Uterus (tissue), 2 donors: ENCODE measurements at regions not wholly inside any gene's neighbourhood (a gene's known extent, or its start where the extent isn't known, plus 50 kb on each side); places are given as distances from the start of the nearest gene placed in this dataset.

ENCODE experiments used
- POLR2A ChIP-seq, 2 donors: fragments of 450-650 bp; IDR thresholded peaks; one replicate each; pipeline ENCODE4 v1.6.1; 2016; ENCODE audit warnings: antibody characterized with exemption in 2 of 2, mild to moderate bottlenecking in 1 of 2, moderate library complexity in 1 of 2
- TF ChIP-seq, protein P1 (sequence below), 4 experiments: fragments of 200-600 bp in 2 of 4; fragments of 450-650 bp in 2 of 4; sonication (generic) in 2 of 4; IDR thresholded peaks; one replicate each; pipeline ENCODE4 v1.5.1; 2016 to 2019; ENCODE audit warnings: antibody characterized with exemption in 4 of 4, mild to moderate bottlenecking in 2 of 4, moderate library complexity in 1 of 4

DNA sequence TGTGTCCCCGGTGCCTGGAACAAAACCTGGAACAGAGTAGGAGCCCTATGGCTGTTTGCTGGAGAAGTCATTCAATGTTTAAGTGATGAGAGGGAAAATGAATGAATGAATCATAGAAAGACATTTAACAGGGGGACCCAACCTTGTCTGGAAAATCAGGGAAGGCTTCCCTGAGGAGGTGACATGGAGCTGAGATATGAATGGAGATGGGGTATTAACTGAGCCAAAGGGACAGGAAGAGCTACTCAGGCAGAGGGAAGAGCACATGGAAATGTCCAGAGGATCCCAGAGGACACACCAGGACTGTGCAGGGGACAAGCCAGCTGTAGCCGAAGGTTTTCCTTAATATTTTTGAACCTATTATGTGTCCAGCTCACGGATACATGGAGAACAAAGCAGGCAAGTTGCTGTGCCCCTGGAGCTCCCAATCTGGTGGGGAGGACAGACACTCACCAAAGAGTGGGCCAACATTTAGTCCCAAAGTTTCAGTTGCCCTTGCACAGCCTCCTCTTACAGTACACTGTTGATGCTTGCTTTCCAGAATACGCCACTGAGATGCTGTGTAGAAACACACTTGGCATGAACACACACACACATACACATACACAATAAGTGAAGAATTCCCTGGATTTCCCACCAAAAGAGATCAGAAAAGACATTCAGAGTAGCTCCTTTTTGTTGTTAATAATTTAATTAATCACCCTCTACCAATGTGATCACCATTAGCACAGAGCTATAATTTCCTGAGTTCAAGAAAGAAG lies 77.0 kb upstream of the PTPN1 start:
- TF ChIP-seq, protein P1, sequence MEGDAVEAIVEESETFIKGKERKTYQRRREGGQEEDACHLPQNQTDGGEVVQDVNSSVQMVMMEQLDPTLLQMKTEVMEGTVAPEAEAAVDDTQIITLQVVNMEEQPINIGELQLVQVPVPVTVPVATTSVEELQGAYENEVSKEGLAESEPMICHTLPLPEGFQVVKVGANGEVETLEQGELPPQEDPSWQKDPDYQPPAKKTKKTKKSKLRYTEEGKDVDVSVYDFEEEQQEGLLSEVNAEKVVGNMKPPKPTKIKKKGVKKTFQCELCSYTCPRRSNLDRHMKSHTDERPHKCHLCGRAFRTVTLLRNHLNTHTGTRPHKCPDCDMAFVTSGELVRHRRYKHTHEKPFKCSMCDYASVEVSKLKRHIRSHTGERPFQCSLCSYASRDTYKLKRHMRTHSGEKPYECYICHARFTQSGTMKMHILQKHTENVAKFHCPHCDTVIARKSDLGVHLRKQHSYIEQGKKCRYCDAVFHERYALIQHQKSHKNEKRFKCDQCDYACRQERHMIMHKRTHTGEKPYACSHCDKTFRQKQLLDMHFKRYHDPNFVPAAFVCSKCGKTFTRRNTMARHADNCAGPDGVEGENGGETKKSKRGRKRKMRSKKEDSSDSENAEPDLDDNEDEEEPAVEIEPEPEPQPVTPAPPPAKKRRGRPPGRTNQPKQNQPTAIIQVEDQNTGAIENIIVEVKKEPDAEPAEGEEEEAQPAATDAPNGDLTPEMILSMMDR (IDR thresholded peaks at IDR 0.05): no peak
- no peak for TF ChIP-seq POLR2A (IDR thresholded peaks at IDR 0.05)
